Neural crest cell (in vitro differentiated cells): ENCODE measurements at regions not wholly inside any gene's neighbourhood (a gene's known extent, or its start where the extent isn't known, plus 50 kb on each side); places are given as distances from the start of the nearest gene placed in this dataset.

Source experiments
- DNase-seq: peaks from one replicate; pipeline ENCODE4 v3.0.0; 2021; ENCODE audit warnings: low read depth, mixed read lengths, low spot score
- H3K27ac Mint-ChIP-seq: one replicate; pipeline ENCODE4 v1.8.0; 2021; ENCODE audit warnings: mild to moderate bottlenecking, mixed read lengths; ENCODE audit not compliant: unreplicated experiment
- H3K27me3 Mint-ChIP-seq: 2 replicates; pipeline ENCODE4 v1.8.0; 2021; ENCODE audit warnings: low read depth, mild to moderate bottlenecking, mixed read lengths
- H3K36me3 Mint-ChIP-seq: 2 replicates; pipeline ENCODE4 v1.8.0; 2021; ENCODE audit warnings: low read depth, mild to moderate bottlenecking, mixed read lengths
- H3K4me1 Mint-ChIP-seq: 2 replicates; pipeline ENCODE4 v1.8.0; 2021; ENCODE audit warnings: mixed read lengths
- H3K4me3 Mint-ChIP-seq: one replicate; pipeline ENCODE4 v1.8.0; 2021; ENCODE audit warnings: mild to moderate bottlenecking, mixed read lengths
- H3K9me3 Mint-ChIP-seq: 2 replicates; pipeline ENCODE4 v1.8.0; 2021; ENCODE audit warnings: mixed read lengths
- CTCF ChIP-seq: fragments of 200-600 bp; sonication (generic); conservative IDR thresholded peaks from 2 replicates; pipeline ENCODE4 v1.5.0; 2021; ENCODE audit warnings: antibody characterized with exemption, mild to moderate bottlenecking

- Mint-ChIP-seq H3K4me1 (peaks cover 32% of the 10 kb centered on the region), H3K4me3 (no peak overlapping the region), H3K9me3 (peaks cover 3% of the 10 kb centered on the region), H3K36me3 (no peaks in the 10 kb centered on the region), H3K27ac (peak overlapping the region; percentile 95), H3K27me3 (no peaks in the 10 kb centered on the region)
- no peak for DNase-seq
- TF ChIP-seq CTCF = no peak
Measured at GRCh38 chr17:5705876-5706576, 121.7 kb upstream of the NLRP1 start.

GRCh38 chr17:5706577-5707210, 122.4 kb upstream of the NLRP1 start:
- Mint-ChIP-seq H3K9me3 (peaks cover 3% of the 10 kb centered on the region), H3K4me3 (no peak overlapping the region), H3K4me1 (peaks cover 31% of the 10 kb centered on the region), H3K27me3 (peaks cover under 1% of the 10 kb centered on the region), H3K27ac (peak overlapping the region; percentile 95), H3K36me3 (no peaks in the 10 kb centered on the region)
- peak; percentile 73 for DNase-seq
- peak; percentile 84 for TF ChIP-seq CTCF

- Mint-ChIP-seq H3K27me3 (peaks cover 4% of the 10 kb centered on the region), H3K4me1 (peaks cover 28% of the 10 kb centered on the region), H3K4me3 (no peak overlapping the region), H3K27ac (no peak overlapping the region), H3K36me3 (no peaks in the 10 kb centered on the region), H3K9me3 (peaks cover under 1% of the 10 kb centered on the region)
- no peak for DNase-seq
- TF ChIP-seq CTCF = no peak
Measured at GRCh38 chr17:5707482-5707881, 123.2 kb upstream of the NLRP1 start.

DNA sequence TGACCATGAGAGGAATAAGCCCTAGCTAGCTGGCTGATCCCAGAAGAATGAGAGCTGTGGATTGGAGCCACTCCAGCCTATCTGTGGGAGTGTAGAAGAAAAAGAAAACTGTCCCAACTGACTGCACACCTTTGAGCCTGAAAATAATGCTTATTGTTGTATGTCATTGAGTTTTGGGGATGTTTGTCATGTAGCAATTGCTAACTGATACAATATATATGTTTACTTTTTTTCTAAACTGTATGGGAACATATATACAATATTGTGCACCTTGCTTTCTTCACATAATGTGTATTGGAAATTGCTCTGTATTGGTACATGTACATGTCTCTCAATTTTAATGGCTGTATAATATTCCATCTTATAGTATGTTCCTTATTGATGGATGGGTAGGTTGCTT, 124.0 kb upstream of the NLRP1 start:
- Mint-ChIP-seq H3K9me3 (no peaks in the 10 kb centered on the region), H3K36me3 (no peaks in the 10 kb centered on the region), H3K27me3 (peaks cover 7% of the 10 kb centered on the region), H3K4me3 (no peak overlapping the region), H3K27ac (no peak overlapping the region), H3K4me1 (peaks cover 21% of the 10 kb centered on the region)
- DNase-seq = no peak
- no peak for TF ChIP-seq CTCF

DNA sequence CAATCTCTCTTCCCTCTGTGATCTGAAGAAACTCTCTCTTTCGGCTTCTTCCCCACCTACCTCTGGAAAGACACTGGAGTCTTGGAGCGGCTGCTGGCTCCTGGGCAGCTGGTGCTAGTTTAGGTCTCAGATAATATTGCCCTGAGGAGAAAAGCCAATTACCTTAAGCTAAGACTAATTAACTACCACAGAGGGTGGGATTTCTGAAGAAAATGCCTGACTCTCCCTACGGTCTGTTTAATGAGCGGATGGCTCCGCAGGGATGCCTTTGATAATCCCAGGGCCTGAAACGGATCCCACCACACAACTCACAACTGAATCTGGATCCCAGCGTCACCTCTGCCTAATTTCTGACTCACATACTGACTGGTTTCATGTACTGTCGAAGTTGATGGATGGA, 127.0 kb upstream of the NLRP1 start:
- H3K4me1 Mint-ChIP-seq = peaks cover 6% of the 10 kb centered on the region
- H3K4me3 Mint-ChIP-seq = no peak overlapping the region
- no peak for TF ChIP-seq CTCF
- no peak for DNase-seq
- H3K27me3 Mint-ChIP-seq = peaks cover 7% of the 10 kb centered on the region
- no peaks in the 10 kb centered on the region for H3K9me3 Mint-ChIP-seq
- no peaks in the 10 kb centered on the region for H3K36me3 Mint-ChIP-seq
- no peak overlapping the region for H3K27ac Mint-ChIP-seq
